Neural progenitor cell (in vitro differentiated cells): ENCODE measurements at regions not wholly inside any gene's neighbourhood (a gene's known extent, or its start where the extent isn't known, plus 50 kb on each side); places are given as distances from the start of the nearest gene placed in this dataset.

Source experiments
- CTCF ChIP-seq: fragments of 200-600 bp; sonication (generic); IDR thresholded peaks from 2 replicates; pipeline ENCODE4 v1.5.1; 2017; ENCODE audit warnings: antibody characterized with exemption, mild to moderate bottlenecking
- EZH2 ChIP-seq: fragments of 200-600 bp; sonication (generic); IDR thresholded peaks from 2 replicates; pipeline ENCODE4 v1.6.1; 2017; ENCODE audit warnings: antibody characterized with exemption, mild to moderate bottlenecking, moderate library complexity
- EZH2phosphoT487 ChIP-seq: fragments of 200-600 bp; sonication (generic); IDR thresholded peaks from 2 replicates; pipeline ENCODE4 v1.6.1; 2017; ENCODE audit warnings: antibody characterized with exemption

- TF ChIP-seq EZH2 (no peak), CTCF (no peak), EZH2phosphoT487 (no peak)
Observed at GRCh38 chr4:181312066-181312465, 931.1 kb upstream of the TENM3 start.
